ENCODE measurements at regions not wholly inside any gene's neighbourhood (a gene's known extent, or its start where the extent isn't known, plus 50 kb on each side); places are given as distances from the start of the nearest gene placed in this dataset.

DNA sequence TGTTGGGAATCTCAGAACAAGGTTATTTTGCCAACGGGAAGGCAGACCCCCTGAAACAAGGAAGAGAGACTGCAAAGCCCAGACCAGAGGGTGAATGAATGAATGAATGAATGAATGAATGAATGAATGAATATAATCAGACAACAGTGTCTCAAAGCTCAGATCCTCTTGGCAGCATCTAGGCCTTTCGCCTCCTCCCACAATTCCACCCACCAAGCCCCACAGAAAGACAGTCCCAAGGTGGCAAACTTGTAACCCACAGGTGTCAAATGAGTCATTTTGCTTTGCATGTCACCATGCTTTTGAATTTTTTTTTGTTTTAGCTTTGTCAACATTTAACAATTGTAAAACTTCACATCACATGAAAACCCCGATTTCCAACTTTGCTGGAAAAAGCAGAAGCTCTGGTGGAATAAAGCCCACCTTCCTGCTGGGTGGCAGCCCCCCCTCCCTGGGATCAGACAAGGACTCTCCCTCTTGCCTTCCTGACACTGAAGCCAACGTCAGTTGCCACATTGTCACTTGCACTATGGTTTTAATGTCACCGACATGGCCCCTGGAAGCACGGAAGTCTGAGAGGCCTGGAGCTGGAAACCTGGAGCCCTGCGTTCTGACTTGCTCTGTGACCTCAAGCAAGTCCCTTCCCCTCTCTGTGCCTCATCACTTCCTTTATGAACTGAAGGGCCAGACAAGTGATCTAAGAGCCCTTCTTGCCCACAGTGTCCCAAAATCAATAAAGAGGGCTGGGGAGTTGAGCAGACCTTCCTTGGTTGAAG, 134.6 kb upstream of the RUNX3 start:
- TF ChIP-seq POLR2AphosphoS5 (IDR thresholded peaks at IDR 0.05; ENCODE audit: borderline replicate concordance, low read depth, low read length): no peak
- no peak for TF ChIP-seq EZH2 (IDR thresholded peaks at IDR 0.05)
- no peak for TF ChIP-seq FOXP2 (optimal IDR thresholded peaks at IDR 0.05; ENCODE audit: control extremely low read depth, extremely low read length, insufficient read depth)
